C4-2B (cell line): ENCODE measurements at regions not wholly inside any gene's neighbourhood (a gene's known extent, or its start where the extent isn't known, plus 50 kb on each side); places are given as distances from the start of the nearest gene placed in this dataset.

Experiments used
- ZFX ChIP-seq: fragments of 450-650 bp; IDR thresholded peaks from 2 replicates; pipeline ENCODE4 v1.6.1; 2017
- TF ChIP-seq, protein P1 (sequence below): fragments of 450-650 bp; conservative IDR thresholded peaks from 2 replicates; pipeline ENCODE4 v1.5.1; 2017; ENCODE audit warnings: mild to moderate bottlenecking

DNA sequence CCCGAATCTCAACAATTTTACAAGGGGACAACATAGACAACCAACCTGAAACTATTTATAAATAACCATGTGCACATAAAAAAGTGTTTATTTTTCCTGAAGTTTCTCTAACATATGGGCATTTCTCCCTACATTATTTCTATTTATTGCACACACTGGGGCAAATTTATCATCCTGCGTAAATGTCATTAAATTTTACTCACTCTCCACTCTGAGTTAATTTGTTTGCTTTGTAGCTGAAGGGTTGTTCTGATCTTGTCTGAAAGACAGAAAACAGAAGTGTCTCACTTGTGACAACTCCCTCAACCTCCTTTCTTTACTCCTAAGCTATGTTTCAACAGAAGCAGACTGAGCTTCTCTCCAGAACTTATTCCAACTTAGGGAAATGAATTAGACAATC is 194.2 kb downstream of the HIPK3 start:
- TF ChIP-seq, protein P1, sequence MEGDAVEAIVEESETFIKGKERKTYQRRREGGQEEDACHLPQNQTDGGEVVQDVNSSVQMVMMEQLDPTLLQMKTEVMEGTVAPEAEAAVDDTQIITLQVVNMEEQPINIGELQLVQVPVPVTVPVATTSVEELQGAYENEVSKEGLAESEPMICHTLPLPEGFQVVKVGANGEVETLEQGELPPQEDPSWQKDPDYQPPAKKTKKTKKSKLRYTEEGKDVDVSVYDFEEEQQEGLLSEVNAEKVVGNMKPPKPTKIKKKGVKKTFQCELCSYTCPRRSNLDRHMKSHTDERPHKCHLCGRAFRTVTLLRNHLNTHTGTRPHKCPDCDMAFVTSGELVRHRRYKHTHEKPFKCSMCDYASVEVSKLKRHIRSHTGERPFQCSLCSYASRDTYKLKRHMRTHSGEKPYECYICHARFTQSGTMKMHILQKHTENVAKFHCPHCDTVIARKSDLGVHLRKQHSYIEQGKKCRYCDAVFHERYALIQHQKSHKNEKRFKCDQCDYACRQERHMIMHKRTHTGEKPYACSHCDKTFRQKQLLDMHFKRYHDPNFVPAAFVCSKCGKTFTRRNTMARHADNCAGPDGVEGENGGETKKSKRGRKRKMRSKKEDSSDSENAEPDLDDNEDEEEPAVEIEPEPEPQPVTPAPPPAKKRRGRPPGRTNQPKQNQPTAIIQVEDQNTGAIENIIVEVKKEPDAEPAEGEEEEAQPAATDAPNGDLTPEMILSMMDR, result no peak
- TF ChIP-seq ZFX, result no peak
